ENCODE measurements at regions not wholly inside any gene's neighbourhood (a gene's known extent, or its start where the extent isn't known, plus 50 kb on each side); places are given as distances from the start of the nearest gene placed in this dataset.

DNA sequence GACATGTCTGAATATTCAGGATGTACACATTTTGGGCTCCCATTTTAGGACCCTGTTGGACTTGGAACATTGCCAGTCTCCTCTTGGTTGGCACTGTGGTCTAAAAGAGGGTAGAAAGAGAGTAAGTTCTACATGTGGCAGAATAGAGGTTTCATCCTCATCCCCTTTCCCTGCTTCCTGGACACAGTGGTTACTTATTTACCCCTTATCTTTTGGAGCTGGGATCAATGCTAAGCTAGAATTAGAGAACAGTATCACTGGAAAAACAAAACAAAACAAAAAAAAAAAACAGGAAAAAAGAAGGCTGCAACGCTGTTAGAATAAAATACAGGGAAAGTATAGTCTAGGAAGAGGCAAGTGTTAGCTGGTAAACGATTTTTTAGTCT is 790.6 kb downstream of the MAFB start:
- no peak for ATAC-seq
- H3K27ac ChIP-seq: no peak overlapping the region

DNA sequence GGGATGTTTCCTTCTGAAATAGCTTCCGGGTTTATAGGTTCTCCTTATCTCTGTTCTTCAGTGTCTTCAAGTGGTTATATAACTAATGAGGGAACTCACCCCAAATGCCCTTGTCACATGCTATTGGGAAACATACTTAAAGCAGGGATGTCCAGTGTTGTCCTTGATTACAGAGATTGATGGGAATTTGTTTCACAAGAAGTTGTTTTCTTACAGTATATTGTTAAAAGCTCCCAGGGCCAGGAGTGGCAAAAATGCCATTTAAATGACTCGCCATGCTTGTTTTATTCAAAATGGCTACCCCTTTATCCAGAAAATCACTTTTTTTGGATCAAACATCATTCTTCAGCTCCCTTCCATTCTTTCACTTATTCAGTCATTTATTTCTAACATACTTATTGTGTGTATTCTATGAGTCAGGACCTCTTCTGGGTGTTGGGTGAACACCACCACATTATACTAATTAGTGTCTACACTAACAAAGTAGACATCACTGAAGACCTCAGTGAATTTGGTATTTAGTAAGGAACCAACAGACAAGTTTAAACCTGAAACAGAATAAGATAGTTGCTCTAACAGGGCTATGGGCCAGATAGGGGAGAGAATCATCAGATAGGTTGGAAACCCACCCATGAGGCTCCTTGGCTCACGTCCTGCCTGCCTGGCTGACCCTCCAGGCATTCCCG is 791.1 kb downstream of the MAFB start:
- ATAC-seq: no peak

More for the DNA sequence above, 790.6 kb downstream of the MAFB start:
- no peak overlapping the region for H3K4me3 ChIP-seq
- WGBS, 2 donors (ENCODE audit: low coverage in 1 of 2): 36 to 38% methylated on average over 2 of the region's 2 CpGs
- H3K27me3 ChIP-seq: no peaks in the 10 kb centered on the region
- TF ChIP-seq, protein P1, sequence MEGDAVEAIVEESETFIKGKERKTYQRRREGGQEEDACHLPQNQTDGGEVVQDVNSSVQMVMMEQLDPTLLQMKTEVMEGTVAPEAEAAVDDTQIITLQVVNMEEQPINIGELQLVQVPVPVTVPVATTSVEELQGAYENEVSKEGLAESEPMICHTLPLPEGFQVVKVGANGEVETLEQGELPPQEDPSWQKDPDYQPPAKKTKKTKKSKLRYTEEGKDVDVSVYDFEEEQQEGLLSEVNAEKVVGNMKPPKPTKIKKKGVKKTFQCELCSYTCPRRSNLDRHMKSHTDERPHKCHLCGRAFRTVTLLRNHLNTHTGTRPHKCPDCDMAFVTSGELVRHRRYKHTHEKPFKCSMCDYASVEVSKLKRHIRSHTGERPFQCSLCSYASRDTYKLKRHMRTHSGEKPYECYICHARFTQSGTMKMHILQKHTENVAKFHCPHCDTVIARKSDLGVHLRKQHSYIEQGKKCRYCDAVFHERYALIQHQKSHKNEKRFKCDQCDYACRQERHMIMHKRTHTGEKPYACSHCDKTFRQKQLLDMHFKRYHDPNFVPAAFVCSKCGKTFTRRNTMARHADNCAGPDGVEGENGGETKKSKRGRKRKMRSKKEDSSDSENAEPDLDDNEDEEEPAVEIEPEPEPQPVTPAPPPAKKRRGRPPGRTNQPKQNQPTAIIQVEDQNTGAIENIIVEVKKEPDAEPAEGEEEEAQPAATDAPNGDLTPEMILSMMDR (IDR thresholded peaks at IDR 0.05): no peak
- TF ChIP-seq EP300 (IDR thresholded peaks at IDR 0.05) (no peak), POLR2AphosphoS5 (IDR thresholded peaks at IDR 0.05) (no peak), POLR2A (IDR thresholded peaks at IDR 0.05) (no peak)
- H3K4me1 ChIP-seq: no peaks in the 10 kb centered on the region
- no peaks in the 10 kb centered on the region for H3K9me3 ChIP-seq
- no peaks in the 10 kb centered on the region for H3K36me3 ChIP-seq

DNA sequence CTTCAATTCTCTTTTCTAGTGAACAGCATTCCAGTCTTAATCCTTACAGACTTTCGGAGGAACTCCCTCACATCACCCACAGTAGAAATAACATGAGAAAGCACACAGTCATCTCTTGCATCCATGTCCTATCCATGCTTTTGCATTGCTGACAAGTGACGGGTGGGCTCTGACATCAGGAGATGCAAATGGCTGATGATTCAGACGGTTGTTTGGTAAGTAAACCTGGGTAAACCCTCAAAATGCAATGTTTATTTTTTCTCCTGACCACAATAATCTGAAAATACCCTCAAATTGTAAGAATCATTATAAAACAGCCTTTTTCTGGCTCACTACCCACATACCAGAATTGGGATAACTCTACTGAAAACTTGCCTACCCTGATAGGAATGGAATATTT is 792.0 kb downstream of the MAFB start:
- H3K4me3 ChIP-seq: no peak overlapping the region
- no peaks in the 10 kb centered on the region for H3K36me3 ChIP-seq
- no peaks in the 10 kb centered on the region for H3K27me3 ChIP-seq
- no peaks in the 10 kb centered on the region for H3K4me1 ChIP-seq
- TF ChIP-seq POLR2AphosphoS5 (IDR thresholded peaks at IDR 0.05): no peak
- TF ChIP-seq, protein P1 (IDR thresholded peaks at IDR 0.05): no peak
- H3K9me3 ChIP-seq: no peaks in the 10 kb centered on the region
- 49 to 74% methylated on average over 3 of the region's 3 CpGs for WGBS, 2 donors (ENCODE audit: low coverage in 1 of 2)
- no peak overlapping the region for H3K27ac ChIP-seq
- no peak for ATAC-seq

More for the DNA sequence above, 791.1 kb downstream of the MAFB start:
- H3K4me1 ChIP-seq: no peaks in the 10 kb centered on the region
- no peaks in the 10 kb centered on the region for H3K36me3 ChIP-seq
- no peaks in the 10 kb centered on the region for H3K27me3 ChIP-seq
- WGBS, 2 donors (ENCODE audit: low coverage in 1 of 2): 67 to 100% methylated on average over 1 to 4 of the region's 4 CpGs
- H3K27ac ChIP-seq: no peak overlapping the region
- no peak overlapping the region for H3K4me3 ChIP-seq
- no peak for TF ChIP-seq POLR2A (IDR thresholded peaks at IDR 0.05)
- H3K9me3 ChIP-seq: no peaks in the 10 kb centered on the region

GRCh38 chr20:39894067-39894466 is 795.0 kb downstream of the MAFB start:
- Histone ChIP-seq H3K9me3 (no peaks in the 10 kb centered on the region), H3K4me3 (no peak overlapping the region), H3K27me3 (no peaks in the 10 kb centered on the region), H3K4me1 (no peaks in the 10 kb centered on the region), H3K27ac (no peak overlapping the region), H3K36me3 (no peaks in the 10 kb centered on the region)
- TF ChIP-seq, protein P1 (IDR thresholded peaks at IDR 0.05): no peak
- no peak for TF ChIP-seq EP300 (IDR thresholded peaks at IDR 0.05)
- TF ChIP-seq POLR2A (IDR thresholded peaks at IDR 0.05): no peak
- WGBS, 2 donors (ENCODE audit: low coverage in 1 of 2): 58 to 75% methylated on average over 2 of the region's 2 CpGs
- ATAC-seq: no peak

GRCh38 chr20:39893003-39893685 is 795.9 kb downstream of the MAFB start:
- Histone ChIP-seq H3K36me3 (no peaks in the 10 kb centered on the region), H3K4me1 (no peaks in the 10 kb centered on the region), H3K9me3 (no peaks in the 10 kb centered on the region), H3K27ac (no peak overlapping the region), H3K4me3 (no peak overlapping the region), H3K27me3 (no peaks in the 10 kb centered on the region)
- TF ChIP-seq POLR2A (IDR thresholded peaks at IDR 0.05) (no peak), EP300 (IDR thresholded peaks at IDR 0.05) (no peak), POLR2AphosphoS5 (IDR thresholded peaks at IDR 0.05) (no peak)
- TF ChIP-seq, protein P1 (IDR thresholded peaks at IDR 0.05): no peak
- 62% methylated on average over 1 of the region's 1 CpG for WGBS, 2 donors (ENCODE audit: low coverage in 1 of 2)
- peak; percentile 53 for ATAC-seq
